Activated gamma-delta T cell treated with Interleukin-2 at 50 U/mL for 16 hours (primary cell): ENCODE measurements at regions not wholly inside any gene's neighbourhood (a gene's known extent, or its start where the extent isn't known, plus 50 kb on each side); places are given as distances from the start of the nearest gene placed in this dataset.
"Not testable (repeated sequence)": the region's sequence is repeated elsewhere in the genome, so short reads cannot be mapped to it uniquely, and the experiment has no call there.

Source experiments
- DNase-seq: peaks from one replicate; pipeline ENCODE4 v3.0.0-alpha.2; 2020

DNA sequence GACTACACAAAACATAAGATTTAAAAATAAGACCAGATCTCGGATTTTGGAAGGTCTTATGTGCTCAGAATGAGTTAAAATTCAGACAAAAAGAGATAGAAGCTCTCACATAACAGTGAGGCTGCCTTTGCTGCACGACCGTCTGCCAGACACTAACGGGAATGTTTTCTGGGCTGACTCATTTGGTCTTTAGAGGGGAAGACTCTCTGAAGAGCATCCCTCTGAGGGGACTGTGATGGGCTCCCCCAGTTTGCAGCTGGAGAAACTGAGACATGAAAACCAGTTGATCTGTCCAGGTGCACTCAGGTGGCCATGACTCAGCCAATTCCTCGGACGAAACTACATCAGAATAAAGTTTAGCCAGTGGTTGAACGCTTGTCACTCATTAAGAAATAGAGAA, 153.9 kb downstream of the RNASET2 start:
- no peak for DNase-seq

DNA sequence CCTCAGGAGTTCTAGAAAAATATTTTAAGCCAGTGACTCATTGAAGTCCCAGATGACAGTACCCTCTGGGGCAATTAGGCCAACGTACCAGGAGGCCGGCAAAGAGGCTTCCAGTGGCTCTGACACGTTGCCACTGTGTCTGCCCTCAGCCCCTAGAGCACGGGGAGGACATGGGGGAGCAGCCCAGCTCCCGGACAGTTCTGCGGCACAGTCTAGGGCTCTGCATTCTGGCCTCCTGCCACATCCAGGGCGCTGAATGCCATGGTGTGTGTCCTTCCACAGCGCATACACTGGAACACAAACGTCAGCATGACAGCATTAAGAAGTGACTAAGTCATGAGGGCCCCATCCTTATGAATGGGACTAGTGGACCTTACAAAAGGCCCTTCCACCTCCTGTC, 156.2 kb downstream of the RNASET2 start:
- DNase-seq: no peak

DNA sequence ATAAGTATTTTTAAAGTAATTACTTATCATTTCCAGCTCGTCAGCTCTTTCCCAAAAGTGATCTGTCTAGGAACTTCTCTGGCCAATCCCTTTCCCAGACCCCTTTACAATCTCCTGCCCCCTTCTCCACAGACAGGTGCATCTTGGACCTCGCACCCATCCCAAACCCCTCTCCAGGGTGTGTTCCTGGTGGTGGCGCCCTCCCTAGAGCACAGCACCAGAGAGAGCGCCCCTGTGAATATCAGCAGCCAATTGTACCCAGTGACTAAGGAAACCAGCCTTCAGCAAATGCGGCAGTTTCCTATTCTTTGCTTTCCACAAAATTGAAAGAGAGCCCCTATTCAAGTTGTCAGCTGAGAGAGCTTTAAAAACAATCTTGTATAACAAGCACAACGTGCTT, 157.7 kb downstream of the RNASET2 start:
- DNase-seq: no peak

DNA sequence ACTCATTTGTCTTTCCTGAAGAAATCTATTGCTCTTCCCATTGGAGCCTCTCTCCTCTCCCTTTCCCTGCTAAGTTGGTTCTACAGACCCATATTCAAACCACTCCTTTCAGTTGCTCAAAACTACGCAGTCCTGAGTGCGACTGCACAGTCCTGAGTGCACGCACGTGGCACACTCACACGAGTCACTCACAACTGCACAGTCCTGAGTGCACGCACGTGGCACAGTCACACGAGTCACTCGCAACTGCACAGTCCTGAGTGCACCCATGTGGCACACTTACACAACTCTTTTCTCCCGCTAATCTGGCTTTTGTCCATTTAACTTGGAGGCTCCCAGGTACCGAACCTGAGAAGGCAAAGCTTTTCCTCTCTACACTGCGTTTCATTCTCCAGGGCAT, 159.7 kb downstream of the RNASET2 start:
- DNase-seq: no peak

DNA sequence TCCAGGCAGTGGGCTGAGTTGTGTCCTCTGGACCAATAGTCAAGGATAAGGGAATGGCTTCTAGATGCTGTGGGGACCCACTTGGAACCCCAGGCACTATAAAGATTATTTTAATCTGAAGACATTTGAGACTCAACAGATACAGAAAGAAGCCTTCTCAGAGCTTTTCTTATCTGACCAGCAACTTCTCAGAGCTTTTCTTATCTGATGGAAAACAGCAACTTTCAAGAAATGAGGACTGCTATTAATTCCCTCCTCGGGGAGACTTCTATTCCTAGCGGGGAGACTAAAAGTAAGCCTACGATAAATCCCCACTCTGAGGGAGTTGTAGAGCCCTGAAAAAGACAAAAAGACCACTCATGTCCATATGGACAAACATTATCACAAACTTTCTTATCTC, 160.5 kb downstream of the RNASET2 start:
- DNase-seq: no peak

DNA sequence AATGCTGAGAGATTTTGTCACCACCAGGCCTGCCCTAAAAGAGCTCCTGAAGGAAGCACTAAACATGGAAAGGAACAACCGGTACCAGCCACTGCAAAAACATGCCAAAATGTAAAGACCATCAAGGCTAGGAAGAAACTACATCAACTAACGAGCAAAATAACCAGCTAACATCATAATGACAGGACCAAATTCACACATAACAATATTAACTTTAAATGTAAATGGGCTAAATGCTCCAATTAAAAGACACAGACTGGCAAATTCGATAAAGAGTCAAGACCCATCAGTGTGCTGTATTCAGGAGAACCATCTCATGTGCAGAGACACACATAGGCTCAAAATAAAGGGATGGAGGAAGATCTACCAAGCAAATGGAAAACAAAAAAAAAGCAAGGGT, 163.8 kb upstream of the RPS6KA2 start:
- not testable (repeated sequence) for DNase-seq

DNA sequence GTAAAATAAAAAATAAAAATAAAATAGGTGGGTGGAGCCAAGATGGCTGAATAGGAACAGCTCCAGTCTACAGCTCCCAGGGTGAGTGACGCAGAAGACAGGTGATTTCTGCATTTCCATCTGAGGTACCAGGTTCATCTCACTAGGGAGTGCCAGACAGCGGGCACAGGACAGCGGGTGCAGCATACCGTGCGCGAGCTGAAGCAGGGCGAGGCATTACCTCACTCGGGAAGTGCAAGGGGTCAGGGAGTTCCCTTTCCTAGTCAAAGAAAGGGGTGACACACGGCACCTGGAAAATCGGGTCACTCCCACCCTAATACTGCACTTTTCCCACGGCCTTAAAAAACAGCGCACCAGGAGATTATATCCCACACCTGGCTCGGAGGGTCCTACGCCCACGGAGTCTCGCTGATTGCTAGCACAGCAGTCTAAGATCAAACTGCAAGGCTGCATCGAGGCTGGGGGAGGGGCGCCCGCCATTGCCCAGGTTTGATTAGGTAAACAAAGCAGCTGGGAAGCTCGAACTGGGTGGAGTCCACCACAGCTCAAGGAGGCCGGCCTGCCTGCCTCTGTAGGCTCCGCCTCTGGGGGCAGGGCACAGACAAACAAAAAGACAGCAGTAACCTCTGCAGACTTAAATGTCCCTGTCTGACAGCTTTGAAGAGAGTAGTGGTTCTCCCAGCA, 161.9 kb upstream of the RPS6KA2 start:
- not testable (repeated sequence) for DNase-seq

DNA sequence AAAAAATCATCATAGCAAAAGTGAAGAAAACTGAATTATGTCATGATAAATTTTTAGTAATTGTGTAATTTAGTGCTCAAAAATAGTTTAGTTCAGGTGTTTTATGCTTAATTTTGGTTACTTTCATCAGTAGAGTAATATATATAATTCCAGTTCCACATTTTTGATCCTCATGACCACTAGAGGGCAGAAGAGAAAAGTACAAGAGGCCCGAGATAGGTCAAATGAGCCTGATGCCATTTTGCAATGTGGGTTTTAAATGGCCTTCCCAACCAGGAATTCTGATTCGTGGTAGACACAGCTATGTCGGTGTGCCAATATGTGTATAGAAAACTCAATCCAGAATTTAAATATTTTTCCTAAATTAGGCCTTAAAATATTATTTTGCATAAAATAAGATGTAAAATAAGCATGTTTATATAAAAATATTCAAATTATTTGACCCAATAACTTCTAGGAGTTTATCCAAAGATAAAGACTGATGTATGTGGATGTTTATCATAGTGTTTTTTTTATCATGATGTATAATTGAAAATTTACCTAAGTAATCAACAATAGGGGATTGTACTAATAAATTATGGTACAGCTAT, 159.7 kb upstream of the RPS6KA2 start:
- no peak for DNase-seq

DNA sequence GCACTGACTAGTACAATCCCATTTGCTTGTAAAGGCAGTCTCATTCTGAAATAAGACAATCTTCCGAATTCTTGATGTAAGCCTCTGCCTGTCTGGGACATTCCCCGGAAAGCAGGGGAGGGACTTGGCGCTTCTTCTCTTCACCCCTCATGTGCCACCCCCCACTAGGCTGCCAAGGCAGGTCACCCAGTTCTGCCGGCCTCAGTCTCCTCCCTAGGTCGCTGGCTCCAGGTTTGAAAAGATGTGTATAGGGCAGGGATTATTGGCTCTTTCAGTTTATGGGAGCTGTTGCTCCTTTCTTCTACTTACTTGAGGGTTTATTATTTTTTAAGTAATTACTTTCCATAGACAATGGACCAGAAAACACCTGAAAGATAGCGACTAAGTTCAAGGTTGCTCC, 158.1 kb upstream of the RPS6KA2 start:
- no peak for DNase-seq

DNA sequence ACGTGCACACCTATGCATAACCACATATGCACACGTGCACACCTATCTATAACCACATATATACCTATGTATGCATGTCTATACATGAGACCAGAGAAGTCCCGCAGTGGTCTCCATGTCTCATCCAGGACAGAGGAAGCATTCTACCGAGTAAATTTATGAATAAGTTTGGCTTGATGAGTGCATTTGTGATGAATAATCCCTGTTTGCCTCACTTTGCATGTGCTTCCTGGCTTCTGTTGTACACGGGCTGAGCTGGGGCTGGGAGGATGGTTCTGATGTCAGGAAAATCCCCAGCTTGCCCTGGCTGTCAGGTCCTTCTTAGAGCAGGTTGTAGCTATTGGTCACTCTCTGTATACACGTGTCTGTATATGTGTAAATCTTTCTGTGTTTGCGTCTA, 157.6 kb upstream of the RPS6KA2 start:
- no peak for DNase-seq

DNA sequence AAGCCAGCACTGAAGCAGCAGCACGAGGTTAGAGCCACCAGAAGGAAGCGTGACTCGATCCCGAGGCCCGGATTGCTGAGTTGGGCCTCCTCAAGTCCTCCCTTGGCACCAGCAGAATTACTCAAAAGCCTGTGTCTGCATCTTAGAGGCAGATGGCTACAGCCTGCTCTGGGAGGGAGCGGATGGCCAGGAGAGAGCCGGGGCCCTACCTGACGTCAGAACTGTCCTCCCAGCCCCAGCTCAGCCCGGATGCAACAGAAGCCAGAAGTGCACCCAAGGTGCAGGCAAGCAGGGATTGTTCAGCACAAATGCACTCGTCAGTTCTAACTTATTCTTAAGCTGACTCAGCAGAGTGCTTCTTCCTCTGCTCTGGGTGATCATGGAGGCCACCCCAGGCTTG, 155.5 kb upstream of the RPS6KA2 start:
- no peak for DNase-seq

DNA sequence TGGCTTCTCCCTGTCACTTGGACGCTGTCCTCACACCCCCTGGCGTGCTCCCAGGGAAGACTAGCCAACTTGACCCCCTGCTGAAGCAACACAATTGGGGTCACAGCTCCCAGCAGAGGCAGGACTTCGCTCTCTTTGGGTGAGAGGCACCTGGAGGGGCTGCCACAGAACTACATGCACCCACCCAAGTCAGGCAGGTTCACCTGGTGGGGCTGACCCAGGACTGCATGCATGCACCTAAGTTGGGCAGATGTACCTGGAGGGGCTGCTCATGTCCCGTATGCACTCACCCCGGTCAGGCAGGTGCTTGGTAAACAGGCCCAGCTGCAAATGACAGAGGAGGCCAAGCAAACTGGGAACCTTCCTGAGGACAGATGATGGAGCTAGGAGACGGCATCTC, 154.3 kb upstream of the RPS6KA2 start:
- DNase-seq: no peak

DNA sequence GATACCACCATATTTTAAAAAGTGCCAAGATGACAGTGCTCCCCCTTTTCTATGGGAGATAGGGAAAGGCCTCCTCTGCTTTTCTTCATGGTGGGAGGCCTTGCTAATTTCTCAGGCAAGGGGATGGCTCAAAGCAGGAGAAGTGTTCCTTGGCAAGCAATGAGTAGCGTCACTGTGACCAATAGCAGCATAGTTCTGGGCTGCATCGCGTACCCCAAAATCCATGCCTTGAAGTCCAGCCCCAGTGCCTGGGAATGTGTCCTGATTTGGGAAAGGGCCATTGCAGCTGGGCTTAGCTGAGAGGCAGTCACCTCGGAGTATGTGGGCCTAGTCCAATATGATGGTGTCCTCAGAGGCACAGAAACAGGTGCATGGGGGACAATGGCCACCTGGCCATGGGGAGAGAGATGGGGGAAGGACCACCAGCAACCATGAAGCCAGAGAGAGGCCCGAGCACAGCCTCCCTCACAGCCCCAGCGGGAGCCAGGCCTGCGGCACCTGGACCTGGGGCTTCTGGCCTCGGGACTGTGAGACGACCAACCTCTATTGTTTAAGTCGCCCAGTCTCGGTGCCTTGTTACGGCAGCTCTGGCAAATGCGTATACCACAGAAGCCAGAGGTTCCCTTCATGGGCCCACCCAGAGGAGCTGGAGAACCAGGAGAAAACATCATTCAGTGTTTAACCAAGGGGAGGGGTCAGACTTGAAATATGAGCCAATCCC, 153.1 kb upstream of the RPS6KA2 start:
- DNase-seq: no peak

DNA sequence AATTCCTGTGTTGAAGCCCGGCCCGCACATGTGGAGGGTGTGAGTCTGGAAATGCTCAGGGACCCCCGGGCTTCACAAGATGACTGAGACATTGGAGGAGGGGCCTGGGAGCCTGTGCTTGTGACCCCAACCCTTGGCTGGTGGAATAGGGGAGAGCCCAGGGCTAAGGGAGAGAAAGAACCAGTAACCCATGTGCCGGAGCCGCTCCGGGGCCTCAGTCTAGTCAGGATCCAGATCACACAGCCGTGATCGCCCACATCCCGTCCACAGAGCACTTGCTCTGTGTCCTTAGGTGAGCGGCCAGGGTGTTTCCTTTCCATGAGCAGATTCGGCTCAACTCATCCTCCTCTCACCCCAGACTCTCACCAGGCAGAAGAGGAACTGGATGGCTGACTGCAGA, 152.3 kb upstream of the RPS6KA2 start:
- no peak for DNase-seq

DNA sequence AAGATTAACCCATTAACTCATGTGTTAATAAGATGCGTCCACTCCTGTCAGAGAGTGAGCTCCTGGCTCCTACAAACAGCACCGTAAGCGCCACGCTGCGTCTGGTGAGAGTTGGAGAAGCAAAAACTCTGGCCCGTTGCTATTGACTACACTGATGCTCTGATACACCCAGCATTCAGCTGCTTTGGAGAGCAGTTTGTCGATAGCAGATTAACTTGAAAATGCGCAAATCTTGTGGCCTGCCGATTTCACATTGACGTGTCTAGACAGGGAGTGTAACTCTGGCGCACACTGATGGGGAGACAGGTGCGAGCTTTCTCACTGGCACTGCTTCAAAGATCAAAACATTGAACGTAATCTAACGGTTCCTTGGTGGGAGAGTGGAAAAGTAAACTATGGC, 151.7 kb upstream of the RPS6KA2 start:
- no peak for DNase-seq

DNA sequence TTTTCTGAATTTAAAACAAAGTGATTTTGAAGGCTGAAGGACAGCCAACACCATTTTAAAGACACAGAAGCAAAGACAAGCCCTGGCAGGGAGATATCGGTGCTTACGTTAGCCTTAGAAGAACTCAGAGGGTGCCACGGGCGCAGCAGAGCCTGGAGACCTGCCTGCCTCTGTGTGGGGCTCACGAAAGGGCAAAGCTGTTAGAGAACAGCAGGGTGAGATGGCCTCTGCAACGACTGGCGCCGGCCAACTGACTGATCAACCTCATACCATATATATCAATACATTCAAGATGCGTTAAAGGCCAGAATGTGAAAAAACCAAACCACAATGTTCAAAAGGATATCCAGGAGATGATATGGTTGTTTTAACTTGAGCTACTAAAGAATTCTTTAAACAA, 151.0 kb upstream of the RPS6KA2 start:
- DNase-seq: no peak

DNA sequence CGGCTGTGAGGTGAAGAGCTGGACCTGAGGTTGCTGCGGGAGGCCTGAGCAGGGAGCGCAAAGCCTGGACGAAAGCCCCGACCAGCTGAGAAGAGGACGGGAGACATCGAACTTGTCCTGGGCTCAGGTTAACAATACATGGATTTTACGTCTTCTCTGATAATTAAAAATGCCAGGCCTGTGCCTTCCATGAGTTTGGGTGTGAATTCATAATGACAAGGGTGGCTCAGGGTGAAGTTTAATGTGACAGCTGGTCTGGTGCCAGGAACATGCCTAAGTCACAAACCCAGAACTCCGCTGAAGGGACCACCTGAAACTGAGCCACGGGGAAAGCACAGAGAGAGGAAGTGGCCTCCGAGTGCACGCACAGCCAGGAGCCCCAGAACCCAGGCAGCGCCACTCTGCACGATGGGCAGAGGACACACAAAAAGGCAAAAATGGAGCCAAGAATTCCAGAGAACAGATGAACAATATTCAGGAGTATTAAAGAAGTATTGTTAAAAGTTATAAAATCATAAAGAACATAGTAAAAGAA, 150.1 kb upstream of the RPS6KA2 start:
- DNase-seq: no peak

DNA sequence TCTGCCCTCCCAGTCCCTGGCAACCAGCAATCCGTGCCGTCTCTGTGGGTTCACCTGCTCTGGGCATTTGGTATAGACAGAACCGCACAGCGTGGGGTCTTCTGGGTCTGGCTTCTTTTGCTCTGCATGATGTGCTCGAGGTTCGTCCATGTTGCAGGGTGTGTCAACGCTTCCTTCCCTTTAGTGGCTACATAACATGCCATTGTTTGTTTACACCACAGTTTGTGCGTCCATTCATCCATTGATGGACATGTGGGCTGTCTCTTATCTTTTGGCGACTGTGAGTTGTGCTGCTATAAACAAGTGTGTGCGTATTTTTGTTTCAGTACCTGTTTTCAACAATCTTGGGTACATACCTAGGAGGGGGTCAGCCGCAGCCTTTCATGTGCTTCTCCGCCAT, 149.5 kb upstream of the RPS6KA2 start:
- DNase-seq: no peak

DNA sequence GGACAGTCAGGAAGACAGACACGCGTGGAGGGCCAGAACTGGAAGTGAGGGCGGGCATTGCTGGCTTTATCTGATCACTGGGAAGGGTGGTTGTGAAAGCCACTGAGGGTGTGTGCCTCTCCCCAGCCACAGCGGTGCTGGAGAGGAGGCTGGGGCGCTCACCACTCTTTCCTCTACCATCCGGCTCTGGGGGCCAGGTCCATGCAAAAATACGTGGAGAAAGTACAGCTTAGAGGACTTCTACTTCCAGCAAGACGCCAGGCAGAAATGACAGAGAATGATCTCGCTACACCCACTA, 148.8 kb upstream of the RPS6KA2 start:
- no peak for DNase-seq

DNA sequence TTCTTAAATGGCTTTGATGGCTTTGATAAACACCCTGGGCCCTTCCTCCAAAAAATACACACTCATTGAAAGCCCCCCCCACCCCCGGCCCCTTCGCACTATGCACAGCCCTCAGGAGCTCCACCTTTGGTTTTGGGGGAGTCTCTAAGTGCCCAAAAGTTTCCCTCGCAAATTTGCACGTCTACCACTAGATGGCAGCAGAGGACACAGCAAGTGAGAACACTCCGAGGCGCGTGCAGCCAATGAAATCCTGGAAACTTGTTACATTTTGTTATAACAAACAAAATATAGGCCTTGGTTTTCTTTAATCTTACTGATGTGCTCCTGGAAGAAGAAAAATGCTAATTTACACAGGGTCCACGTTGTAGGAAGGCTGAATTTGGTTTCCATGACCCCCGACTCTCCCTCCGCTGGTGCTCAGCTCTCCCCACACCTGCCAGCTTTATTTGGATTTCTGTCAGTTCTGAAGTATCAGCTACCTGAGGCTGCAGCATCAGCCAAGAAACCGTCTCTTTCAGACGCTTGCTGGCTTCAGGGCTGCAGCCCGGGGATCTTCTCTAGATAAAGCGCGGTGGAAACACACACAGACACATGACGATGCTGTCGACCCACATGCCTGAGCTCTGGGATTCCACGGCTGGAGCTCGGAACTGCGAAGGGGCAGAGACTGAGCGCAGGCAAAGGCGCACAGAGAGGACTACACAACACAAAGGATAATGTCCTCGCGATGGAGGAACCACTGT, 148.3 kb upstream of the RPS6KA2 start:
- peak; percentile 57 for DNase-seq

DNA sequence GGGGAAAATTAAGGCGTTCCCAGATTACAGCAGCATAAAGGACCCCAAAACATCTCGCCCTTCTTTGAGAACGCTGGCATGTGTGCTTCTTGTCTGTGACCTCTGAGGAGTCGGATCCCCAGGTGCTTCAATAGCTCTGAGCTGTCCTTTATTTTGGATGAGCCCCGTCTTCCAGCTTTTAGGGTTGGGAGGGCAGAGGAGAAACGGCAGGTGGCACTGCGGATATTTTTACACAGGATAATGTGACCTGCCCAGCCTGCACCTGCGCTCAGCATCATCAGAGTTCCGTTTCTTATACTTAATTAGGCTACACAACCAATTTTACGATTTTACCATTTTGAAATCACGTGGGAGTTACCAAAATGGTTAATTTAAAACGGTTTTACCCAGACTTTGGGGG, 147.7 kb upstream of the RPS6KA2 start:
- DNase-seq: no peak

DNA sequence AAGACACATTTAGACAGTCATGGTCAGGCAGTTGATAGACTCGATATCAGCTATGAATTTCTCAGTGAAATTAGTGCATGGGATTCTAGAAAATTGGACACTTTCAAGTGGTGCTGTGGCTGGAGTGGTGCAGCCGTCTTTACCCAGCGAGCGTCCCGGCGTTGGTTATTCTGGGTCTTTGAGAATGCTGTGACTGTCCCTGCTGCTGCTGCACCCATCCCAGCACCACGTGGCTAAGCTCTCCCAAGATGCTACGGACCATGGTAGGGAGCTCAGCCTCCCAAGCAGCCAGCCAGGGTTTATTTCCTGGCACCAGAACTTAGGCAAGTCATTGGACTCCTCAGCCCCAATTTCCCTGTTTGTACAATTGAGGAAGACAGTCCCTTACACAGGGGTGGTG, 147.2 kb upstream of the RPS6KA2 start:
- DNase-seq: no peak

DNA sequence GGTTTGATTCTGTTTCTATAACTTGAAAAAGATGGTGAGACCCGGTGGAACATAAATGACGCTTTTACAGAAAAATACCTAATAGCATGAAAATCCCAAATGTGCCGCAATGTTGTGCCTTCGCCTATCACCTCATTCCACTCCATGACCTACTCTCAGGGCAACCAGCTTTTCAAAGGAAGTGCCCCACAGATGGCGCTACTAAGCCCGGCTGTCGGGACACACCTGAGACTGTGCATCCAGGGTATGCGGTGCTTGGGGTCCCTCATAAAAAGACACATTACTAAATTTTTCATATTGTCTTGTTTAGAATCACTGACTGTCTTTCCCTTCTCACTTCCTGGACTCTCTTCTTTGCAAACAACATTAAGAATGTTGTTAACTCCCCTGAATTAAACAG, 145.5 kb upstream of the RPS6KA2 start:
- no peak for DNase-seq

DNA sequence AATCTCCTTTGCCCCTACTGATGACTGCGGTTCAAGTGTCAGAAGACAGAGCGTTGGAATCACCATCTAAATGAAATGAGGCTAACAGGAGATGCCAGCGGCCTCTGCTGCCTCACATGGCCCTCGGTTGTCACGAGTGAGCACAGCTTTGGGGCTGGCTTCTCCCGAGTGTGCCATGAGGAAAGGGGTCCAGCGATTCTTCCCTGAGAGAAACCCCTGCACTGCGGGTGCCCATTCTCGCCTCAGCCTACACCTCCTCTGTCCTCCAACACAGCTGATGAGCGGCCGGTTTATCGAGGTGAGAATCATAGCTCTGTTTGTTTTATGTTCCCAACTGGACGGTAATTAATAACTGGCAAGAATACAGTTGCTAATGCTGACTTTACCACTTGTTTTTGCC, 144.7 kb upstream of the RPS6KA2 start:
- no peak for DNase-seq
